Activated B cell treated with CpG ODN at 0.5 μM for 24 hours (primary cell): ENCODE measurements at regions not wholly inside any gene's neighbourhood (a gene's known extent, or its start where the extent isn't known, plus 50 kb on each side); places are given as distances from the start of the nearest gene placed in this dataset.
A peak's percentile ranks its signal among the peaks of the same experiment; 100 is the strongest.

Source experiments
- ATAC-seq: fragments of 200-7000 bp; cut with Tn5 transposase; one replicate; pipeline ENCODE4 v1.10.0; 2021; ENCODE audit warnings: low read depth, mild to moderate bottlenecking, moderate library complexity
- CTCF ChIA-PET: fragments of 350-600 bp; sonication (Branson Sonifier 250); formaldehyde crosslinking; loops from one replicate; lab custom pipeline; 2021; ENCODE audit warnings: antibody characterized with exemption; lab: Charles Lee
- POLR2A ChIA-PET: fragments of 350-600 bp; sonication (Branson Sonifier 250); formaldehyde crosslinking; loops from one replicate; lab custom pipeline; 2021; ENCODE audit warnings: antibody characterized with exemption; lab: Charles Lee
- DNase-seq: peaks from one replicate; pipeline ENCODE4 v3.0.0; 2022
- H3K27ac Mint-ChIP-seq: one replicate; pipeline ENCODE4 v1.8.0; 2020; ENCODE audit warnings: mixed read lengths
- H3K27me3 Mint-ChIP-seq: one replicate; pipeline ENCODE4 v1.8.0; 2021; ENCODE audit warnings: mixed read lengths
- H3K36me3 Mint-ChIP-seq: one replicate; pipeline ENCODE4 v1.8.0; 2021; ENCODE audit warnings: low read depth, mixed read lengths
- H3K4me1 Mint-ChIP-seq: one replicate; pipeline ENCODE4 v1.8.0; 2021; ENCODE audit warnings: mixed read lengths
- H3K4me3 Mint-ChIP-seq: one replicate; pipeline ENCODE4 v1.8.0; 2020; ENCODE audit warnings: mild to moderate bottlenecking, mixed read lengths
- H3K9me3 Mint-ChIP-seq: one replicate; pipeline ENCODE4 v1.8.0; 2020; ENCODE audit warnings: mixed read lengths
- intact Hi-C: fragments of 100-400 bp; cut with micrococcal nuclease; formaldehyde crosslinking; loops from one replicate; pipeline ENCODE4 v1.15.1; 2024
- TF ChIP-seq, protein P1 (sequence below): fragments of 200-600 bp; IDR thresholded peaks from one replicate; pipeline ENCODE4 v1.8.0; 2022; ENCODE audit warnings: antibody characterized with exemption, mild to moderate bottlenecking

DNA sequence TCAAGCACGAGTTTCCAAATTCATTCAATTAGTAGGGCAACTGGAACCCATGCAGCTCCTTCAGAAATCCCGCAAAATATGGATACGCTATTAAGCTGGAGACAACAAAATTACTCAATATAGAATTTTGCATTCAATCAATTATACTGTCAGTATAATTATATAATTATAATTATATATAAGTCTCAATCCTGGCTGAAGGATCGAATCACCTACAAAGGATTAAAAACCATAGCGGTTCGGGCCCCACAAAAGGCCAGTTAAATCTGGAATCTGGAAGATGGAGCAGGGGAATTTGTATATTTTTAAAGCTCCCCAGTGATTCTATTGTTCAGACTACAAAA is 55.7 kb downstream of the FHIP2A start:
- CTCF ChIA-PET, result interaction anchor here (0.6 to 1.0 kb wide), 2 partner anchors 8 to 253 kb away, joined by 3 read pairs; no protein-coding TSS in a partner anchor
- intact Hi-C loops, result loop anchor here (1.0 to 5.0 kb wide), 2 partner anchors 252 to 325 kb away; no protein-coding TSS in a partner anchor
- ATAC-seq (no peak), DNase-seq (no peak)
- H3K9me3 Mint-ChIP-seq, result no peaks in the 10 kb centered on the region
- POLR2A ChIA-PET, result no interaction called here
- no peak overlapping the region for H3K27ac Mint-ChIP-seq
- H3K27me3 Mint-ChIP-seq, result peaks cover 37% of the 10 kb centered on the region
- H3K4me3 Mint-ChIP-seq, result no peak overlapping the region
- H3K36me3 Mint-ChIP-seq, result no peaks in the 10 kb centered on the region
- peaks cover 13% of the 10 kb centered on the region for H3K4me1 Mint-ChIP-seq
- TF ChIP-seq, protein P1, sequence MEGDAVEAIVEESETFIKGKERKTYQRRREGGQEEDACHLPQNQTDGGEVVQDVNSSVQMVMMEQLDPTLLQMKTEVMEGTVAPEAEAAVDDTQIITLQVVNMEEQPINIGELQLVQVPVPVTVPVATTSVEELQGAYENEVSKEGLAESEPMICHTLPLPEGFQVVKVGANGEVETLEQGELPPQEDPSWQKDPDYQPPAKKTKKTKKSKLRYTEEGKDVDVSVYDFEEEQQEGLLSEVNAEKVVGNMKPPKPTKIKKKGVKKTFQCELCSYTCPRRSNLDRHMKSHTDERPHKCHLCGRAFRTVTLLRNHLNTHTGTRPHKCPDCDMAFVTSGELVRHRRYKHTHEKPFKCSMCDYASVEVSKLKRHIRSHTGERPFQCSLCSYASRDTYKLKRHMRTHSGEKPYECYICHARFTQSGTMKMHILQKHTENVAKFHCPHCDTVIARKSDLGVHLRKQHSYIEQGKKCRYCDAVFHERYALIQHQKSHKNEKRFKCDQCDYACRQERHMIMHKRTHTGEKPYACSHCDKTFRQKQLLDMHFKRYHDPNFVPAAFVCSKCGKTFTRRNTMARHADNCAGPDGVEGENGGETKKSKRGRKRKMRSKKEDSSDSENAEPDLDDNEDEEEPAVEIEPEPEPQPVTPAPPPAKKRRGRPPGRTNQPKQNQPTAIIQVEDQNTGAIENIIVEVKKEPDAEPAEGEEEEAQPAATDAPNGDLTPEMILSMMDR, result no peak

DNA sequence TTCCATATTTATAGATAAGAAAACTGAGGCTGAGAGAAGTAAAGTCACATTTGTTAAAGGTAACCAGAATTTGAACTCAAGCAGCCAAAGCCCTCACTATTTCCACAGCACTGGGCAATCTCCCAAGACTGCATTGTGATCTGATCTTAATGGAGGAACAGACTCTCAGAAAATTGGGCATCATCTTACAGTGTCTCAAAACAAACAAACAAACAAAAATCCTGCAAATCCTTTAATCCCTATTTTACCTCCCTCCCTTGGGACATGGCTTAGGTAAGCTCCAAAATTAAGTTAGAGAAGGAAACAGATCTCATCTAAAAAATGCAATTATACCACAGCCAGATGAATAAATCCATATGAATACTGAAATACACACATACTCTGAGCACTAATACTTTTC is 57.5 kb downstream of the FHIP2A start:
- ChIA-PET POLR2A (no interaction called here), CTCF (interaction anchor here (1.7 kb wide), 1 partner anchor 58 kb away, joined by 4 read pairs; the partner anchor contains the start of gene FHIP2A)
- DNase-seq (no peak), ATAC-seq (no peak)
- Mint-ChIP-seq H3K4me1 (peaks cover 13% of the 10 kb centered on the region), H3K4me3 (no peak overlapping the region), H3K27me3 (peaks cover 26% of the 10 kb centered on the region), H3K9me3 (no peaks in the 10 kb centered on the region), H3K27ac (no peak overlapping the region), H3K36me3 (no peaks in the 10 kb centered on the region)
- intact Hi-C loops, result loop anchor here (1.0 to 5.0 kb wide), 2 partner anchors 327 to 575 kb away; no protein-coding TSS in a partner anchor
- TF ChIP-seq, protein P1, result no peak

DNA sequence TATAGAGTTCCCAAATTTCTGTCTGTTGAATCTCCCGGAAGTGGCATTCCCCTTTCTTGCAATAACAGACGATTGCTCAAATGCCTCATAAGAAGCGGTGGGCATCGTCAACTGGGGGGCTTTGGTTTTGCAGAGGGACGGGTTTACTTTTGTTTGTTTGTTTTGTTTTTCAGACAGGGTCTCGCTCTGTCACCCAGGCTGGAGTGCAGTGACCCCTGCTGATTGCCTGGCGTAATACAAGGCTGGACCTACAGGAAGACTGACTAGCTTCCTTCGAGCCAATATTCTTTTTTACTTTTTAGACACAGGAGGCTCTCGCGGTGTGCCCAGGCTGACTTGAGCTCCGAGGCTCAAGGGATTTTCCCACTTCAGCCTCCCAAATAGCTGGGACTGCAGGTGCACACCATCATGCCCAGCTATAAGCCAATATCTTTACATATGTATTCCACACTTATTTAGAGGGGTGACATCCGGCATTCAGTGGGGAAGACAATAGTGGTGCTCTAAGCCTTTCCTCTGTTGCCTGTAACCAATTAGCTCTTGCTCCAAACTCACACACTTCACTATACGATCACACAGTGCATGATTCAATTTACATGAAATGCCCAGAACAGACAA is 58.1 kb downstream of the FHIP2A start:
- H3K27ac Mint-ChIP-seq, result no peak overlapping the region
- POLR2A ChIA-PET, result no interaction called here
- DNase-seq (no peak), ATAC-seq (peak; percentile 37)
- peaks cover 26% of the 10 kb centered on the region for H3K27me3 Mint-ChIP-seq
- no peaks in the 10 kb centered on the region for H3K36me3 Mint-ChIP-seq
- H3K4me3 Mint-ChIP-seq, result no peak overlapping the region
- peaks cover 13% of the 10 kb centered on the region for H3K4me1 Mint-ChIP-seq
- no peaks in the 10 kb centered on the region for H3K9me3 Mint-ChIP-seq
- TF ChIP-seq, protein P1, result no peak
- intact Hi-C loops, result loop anchor here (1.0 to 5.0 kb wide), 2 partner anchors 327 to 575 kb away; no protein-coding TSS in a partner anchor
- CTCF ChIA-PET, result interaction anchor here (1.7 kb wide), 1 partner anchor 58 kb away, joined by 4 read pairs; the partner anchor contains the start of gene FHIP2A

DNA sequence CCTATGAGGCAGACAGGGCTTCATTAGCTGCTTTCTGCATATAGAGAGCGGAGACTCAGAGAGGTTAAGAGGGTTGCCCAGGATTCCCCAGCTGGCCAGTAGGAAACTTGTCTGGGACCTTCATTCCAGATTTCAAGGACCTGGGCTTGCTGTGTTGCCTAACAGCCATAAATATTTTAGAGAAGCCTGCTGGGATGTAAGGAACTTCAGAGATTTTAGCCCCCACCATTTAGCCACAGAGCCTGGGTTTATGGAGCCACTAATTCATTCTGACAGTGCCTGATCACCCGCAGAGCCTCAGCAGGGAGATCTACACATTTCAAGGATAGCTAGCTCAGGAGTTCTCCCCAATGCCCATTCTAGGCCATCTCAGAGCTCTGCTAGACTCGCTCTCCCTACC is 56.6 kb upstream of the TRUB1 start:
- Mint-ChIP-seq H3K9me3 (no peaks in the 10 kb centered on the region), H3K27ac (no peak overlapping the region), H3K4me1 (peaks cover 8% of the 10 kb centered on the region), H3K27me3 (peaks cover 16% of the 10 kb centered on the region), H3K4me3 (no peak overlapping the region), H3K36me3 (no peaks in the 10 kb centered on the region)
- CTCF ChIA-PET, result interaction anchor here (0.6 kb wide), 1 partner anchor 238 kb away, joined by 3 read pairs; no protein-coding TSS in a partner anchor
- POLR2A ChIA-PET, result no interaction called here
- ATAC-seq, result no peak
- DNase-seq, result no peak
- intact Hi-C loops, result no loop called here
- TF ChIP-seq, protein P1, result no peak

DNA sequence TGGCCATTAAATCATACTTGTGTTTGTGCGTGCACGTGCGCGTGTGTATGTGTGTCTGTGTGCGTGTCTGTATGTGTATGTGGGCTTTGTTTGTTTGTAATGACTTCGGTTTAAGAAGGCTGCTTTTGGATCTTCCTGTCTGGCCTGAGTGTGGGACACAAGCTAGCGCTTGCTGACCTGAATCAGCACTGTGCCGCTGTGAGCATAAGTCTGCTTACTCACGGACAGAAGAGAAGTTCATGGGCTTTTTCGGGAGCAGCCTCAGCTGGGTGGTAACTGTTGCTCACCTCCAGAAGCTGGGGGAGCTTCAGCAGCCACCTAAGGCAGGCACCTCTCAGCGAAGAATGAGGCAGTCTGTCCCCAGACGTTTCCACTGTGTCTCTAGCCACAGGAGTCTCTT is 56.1 kb upstream of the TRUB1 start:
- ChIA-PET CTCF (no interaction called here), POLR2A (no interaction called here)
- DNase-seq (no peak), ATAC-seq (no peak)
- intact Hi-C loops, result no loop called here
- no peak overlapping the region for H3K27ac Mint-ChIP-seq
- H3K4me3 Mint-ChIP-seq, result no peak overlapping the region
- peaks cover 13% of the 10 kb centered on the region for H3K27me3 Mint-ChIP-seq
- TF ChIP-seq, protein P1, result no peak
- no peaks in the 10 kb centered on the region for H3K36me3 Mint-ChIP-seq
- H3K9me3 Mint-ChIP-seq, result no peaks in the 10 kb centered on the region
- H3K4me1 Mint-ChIP-seq, result peaks cover 7% of the 10 kb centered on the region
